HTR-8/SVneo (cell line): ENCODE measurements at regions not wholly inside any gene's neighbourhood (a gene's known extent, or its start where the extent isn't known, plus 50 kb on each side); places are given as distances from the start of the nearest gene placed in this dataset.

Experiments
- DNase-seq: peaks from one replicate; pipeline ENCODE4 v3.0.0; 2011; ENCODE audit warnings: low spot score, mixed read lengths; ENCODE audit not compliant: insufficient read length
- FAIRE-seq: peaks from 2 replicates; lab custom pipeline; 2011; peaks lifted over from hg19 to GRCh38; lab: Jason Lieb, UNC

DNA sequence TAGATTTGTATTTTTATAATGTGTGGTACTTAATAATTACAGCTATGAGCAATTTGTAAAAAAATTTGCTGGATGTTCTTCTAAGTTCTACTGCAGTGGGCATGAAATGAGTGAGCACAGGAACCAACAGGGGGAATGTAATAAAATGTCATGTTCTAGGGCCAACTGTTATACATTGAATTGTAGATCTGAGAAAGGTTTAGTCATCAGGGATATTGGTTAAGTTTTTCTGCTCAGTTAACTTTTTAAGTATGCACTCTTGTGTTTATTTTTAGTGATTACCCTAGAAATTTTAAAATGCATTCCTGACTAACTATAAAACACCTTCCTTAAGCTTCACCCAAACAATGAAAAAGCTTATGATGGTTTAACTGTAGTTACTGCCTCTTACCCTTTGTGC, 101.8 kb downstream of the CAND1 start:
- FAIRE-seq (no peak), DNase-seq (no peak)

DNA sequence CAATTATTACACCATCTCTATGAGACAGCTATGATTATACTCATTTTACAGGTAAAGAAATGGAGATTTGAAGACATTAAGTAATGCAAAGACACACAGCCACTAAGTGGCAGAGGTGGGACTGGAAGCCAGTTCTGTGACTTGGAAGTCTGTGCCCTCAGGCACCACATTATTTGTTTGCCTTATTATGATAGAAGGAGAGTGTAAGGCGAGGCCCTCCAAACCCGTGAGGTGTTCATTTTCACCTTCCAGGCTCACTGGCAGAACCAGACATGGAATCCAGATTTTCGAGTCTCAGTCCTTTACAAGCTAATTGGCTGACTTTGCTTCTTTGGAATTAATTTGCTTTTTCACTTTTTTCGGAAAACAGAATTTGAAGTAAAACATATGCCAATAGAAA, 107.9 kb downstream of the CAND1 start:
- no peak for FAIRE-seq
- no peak for DNase-seq

DNA sequence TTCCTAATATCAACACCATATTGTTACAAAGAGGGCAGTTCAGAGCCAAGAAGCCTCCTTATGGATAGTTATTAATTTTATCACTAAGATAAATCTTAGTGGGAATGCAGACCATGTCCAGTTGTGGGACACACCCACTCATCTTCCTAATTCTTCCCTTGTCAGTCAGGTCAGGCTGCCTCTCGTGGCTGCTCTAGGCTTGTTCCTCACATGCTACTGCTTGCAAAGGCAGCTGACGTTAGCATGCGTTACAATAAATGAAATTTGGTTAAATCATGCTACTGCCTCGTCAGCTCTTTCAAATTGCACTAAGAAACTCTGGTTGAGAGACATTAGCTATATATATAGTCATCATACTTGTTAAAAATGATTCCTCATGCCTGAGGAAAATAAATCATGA, 108.4 kb downstream of the CAND1 start:
- no peak for FAIRE-seq

DNA sequence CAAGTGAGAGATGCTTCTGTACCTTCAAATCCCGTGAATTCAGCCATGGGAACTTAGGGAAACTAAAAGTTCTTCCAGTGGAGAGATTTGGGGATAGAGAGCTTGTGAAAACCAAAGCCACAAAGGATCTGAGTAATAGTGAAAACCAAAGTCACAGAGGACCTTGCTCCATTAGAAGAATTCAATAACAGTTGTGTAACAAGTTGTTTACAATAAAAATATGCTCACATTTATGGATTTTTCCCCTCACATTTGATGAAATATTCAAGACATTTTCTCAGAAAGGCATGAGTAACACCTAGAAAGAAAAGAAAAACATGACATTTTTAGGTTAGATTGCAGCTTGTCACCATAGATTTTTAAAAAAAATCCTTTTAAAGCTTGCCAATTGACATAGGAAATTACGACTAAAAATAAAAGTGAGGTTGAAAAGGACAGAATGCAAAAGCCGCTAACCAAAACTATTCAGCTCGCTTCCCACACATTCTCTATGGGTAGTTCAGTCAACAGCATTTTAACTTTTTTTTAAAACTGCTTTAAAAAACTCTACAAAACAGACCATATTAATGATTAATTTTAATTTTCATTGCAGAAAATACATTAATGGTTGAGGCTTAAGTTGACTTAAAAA, 113.2 kb downstream of the CAND1 start:
- FAIRE-seq (no peak), DNase-seq (no peak)

More for the DNA sequence above, 108.4 kb downstream of the CAND1 start:
- no peak for DNase-seq

DNA sequence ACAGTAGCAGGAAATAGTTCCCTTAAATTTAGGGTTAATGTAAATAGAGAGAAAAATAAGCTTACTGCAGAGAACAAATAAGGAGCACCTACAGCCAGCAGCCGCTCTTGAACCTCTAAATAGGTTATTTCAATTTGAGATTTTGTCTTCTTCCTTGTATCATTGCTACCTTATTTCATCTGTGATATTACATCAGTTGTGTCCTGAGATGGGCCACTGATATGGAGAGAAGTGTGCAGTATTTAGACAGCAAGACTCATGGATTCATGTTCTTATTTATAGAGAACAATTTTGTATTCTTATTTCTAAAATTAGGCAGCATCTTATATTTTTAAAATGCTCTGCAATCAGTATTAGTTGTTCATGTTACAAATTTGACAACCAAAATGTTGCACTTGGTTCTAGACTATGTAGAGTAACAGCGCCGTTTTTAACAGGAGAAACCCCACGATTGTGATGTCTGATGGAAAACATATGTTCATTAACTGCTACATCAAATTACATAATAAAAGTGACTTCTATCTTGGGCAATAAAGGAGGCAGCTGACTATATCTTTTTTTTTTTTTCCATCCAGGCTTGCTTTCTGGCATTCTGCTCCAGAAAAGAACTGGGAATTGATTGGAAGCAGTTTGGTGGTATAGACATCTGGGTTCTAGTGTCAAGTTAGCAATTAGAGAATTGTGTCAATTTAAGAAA, 117.9 kb downstream of the CAND1 start:
- FAIRE-seq: no peak
- DNase-seq: no peak

DNA sequence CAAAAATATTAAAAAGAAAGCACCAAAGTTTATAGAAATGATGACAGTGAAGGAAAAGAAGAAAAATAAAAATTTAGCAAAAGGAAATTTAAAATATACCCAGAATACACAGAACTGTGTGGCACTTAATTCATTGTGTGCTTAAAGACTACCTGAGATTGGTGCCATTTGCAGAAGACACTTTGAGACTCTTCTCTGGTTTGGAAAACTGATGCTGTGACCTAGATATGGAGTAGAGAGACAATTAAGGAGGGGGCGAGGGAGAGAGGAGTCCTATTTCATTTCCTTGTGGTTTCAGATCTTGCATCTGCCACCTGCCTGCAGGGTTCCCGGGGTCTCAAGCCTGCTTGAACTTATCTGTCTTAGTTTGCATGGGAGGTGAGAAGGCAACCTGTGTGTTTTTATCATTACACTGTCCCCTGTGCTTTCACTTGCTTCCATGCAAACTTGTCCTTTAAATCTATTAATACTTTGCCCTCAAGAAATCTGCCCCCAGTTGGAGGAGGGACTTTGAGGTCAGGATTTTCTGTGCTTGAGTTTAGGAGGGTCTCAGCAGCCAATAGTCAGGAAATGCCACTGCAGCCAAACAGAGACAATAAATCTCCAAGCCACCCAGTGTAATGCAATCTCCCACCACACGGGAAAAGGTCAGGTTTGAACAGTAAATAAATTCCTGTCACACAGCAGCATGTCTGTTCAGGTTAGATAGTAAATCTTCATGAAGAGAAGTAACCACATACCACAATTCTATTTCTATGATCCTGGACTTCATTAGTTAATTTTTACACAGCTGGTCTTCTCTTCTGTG, 119.4 kb downstream of the CAND1 start:
- FAIRE-seq: no peak
- DNase-seq: peak; percentile 10

DNA sequence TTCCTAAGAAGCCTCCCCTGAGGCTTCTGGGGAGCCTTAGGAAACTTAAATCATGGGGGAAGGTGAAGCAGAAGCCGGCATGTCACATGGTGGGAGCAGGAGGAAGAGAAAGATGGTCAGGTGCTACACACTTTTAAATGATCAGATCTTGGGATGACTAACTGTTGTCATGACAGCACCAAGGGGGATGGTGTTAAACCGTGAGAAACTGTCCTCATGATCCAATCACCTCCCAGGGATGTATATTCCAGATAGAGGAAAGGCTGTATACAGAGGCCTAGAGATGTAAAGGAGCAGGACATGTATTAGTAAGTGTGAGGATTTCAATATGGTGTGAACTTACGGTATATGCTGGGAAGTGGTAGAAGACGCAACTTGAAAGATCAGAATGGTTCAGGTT, 121.1 kb downstream of the CAND1 start:
- FAIRE-seq (no peak), DNase-seq (no peak)

DNA sequence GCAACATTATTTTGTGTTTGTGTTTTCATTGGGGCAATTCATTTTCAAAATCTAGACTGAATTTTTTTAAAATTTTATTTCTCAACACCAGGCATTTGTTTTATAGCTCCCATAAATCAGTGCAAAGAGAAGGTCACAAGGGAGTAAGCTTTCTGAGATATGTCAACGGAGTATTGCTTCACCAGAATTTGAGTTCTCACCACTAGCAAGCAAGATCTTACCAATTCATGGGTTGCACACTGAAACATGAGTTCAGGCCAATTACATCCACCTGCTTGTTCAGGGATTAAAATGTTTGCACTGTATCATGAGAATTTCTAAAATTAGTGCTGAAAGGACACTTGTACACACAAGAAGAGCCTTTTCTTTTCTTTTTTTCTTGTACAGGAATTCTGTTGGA, 121.9 kb downstream of the CAND1 start:
- no peak for DNase-seq

DNA sequence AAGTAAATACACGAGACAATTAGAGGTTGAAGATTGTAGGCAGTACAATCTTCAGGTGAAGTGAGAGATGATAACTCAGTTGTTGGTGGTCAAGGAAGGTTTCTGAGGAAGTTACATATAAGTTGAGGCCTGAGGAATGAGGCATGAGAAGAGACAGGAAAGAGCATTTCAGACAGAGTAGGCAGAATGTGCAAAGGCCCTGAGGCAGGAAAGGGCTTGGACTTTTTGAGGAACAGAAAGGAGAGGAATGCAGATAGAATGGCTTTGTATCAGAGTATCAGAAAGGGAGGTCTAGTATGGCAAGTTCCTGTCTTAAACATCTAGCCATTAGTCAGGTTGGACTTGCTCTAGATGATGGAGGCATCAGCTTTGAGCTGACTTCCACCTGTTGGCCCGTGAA, 122.5 kb downstream of the CAND1 start:
- no peak for FAIRE-seq
- no peak for DNase-seq

More for the DNA sequence above, 121.9 kb downstream of the CAND1 start:
- FAIRE-seq: no peak

DNA sequence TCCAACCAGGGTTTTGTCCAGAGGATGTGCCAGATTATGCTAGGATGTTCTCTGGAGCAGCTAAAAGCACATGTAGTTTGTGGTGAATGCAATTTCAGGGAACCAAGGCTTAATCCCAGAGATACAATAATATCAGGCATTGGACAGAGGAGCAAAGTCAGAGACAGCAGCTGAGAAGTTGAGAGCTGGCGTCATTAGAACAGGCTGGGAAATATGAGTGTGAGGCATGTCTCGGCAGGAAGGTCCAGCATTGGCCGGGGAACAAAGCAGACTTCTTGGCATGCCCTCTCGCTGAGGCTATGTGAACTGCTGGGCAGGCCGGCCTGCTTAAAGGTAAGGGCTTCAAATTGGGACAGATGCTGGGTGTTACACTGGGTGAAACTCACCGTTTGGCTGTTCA, 125.4 kb downstream of the CAND1 start:
- DNase-seq (no peak), FAIRE-seq (no peak)

DNA sequence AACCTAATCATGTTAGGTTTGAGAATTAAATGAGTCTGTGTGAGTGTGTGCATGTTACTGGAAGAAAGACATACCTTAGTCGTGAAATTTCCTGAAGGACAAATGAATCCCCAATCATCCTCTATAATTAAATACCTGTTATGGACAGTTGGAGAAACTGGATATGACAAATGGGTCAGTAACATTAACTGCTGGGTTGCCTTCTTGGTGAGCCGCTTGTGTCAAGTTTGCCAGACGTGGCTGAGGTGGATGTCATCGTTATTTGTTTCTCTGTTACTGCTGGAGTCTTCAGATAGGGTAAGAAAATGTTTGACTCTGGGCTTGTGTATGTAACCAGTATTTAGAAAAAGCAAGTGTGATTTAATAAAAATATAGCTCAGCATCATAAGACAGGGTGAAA, 131.6 kb downstream of the CAND1 start:
- DNase-seq (no peak), FAIRE-seq (no peak)

DNA sequence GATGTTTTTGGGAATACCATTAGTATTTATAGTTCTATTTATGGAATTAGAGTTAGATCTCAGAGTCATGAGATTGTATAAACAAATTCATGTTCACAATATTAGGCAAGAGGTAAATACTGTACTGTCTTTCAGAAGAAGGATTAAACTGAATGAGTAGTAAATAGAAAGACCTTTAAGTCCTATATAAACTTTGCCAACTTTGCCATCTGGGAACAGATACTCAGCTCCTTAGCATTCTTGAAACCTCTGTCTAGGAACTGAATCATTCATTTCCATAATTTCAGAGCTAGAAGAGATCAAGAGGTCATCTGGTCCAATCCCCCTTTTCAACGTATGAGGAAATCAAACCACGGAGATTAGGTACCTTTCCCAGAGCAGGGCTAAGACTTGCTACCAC, 141.1 kb downstream of the CAND1 start:
- DNase-seq (no peak), FAIRE-seq (no peak)

DNA sequence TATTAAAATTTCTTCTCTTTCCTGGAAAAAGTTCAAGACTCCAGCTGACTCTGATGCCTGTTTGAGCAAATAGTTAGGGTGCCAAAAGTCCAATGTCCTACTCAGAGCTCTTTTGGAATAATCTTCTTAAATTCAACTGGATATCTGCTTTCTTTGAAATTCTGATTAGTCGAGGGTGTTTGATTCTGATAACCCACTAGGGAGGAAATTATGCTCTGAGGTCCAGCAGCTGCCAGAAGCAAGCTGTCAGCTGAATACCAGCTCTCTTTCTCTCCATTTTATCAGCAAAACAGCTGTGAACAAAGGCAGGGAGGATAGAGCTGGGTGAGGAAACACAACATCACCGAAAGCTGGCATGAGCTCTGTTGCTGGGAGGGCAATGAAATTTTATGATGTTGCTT, 141.5 kb downstream of the CAND1 start:
- no peak for FAIRE-seq
- DNase-seq: no peak

DNA sequence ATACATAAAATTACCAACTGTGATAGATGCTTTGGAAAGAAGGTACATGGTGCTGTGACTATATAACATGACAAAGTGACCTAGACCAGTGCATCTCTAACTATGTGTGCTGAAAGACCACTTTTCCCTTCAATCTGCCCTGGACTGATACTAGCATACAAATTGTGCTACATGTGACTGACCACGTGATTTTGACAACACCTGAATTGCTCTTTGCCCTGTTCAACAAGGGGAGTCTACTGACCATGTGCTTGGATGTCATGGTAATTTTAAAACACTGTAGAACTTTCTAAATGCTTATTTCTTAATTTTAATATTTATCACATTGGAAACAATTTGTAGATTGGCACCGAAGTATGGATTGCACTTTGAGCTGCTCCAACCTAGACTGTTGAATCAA, 142.4 kb downstream of the CAND1 start:
- FAIRE-seq: no peak
- no peak for DNase-seq

DNA sequence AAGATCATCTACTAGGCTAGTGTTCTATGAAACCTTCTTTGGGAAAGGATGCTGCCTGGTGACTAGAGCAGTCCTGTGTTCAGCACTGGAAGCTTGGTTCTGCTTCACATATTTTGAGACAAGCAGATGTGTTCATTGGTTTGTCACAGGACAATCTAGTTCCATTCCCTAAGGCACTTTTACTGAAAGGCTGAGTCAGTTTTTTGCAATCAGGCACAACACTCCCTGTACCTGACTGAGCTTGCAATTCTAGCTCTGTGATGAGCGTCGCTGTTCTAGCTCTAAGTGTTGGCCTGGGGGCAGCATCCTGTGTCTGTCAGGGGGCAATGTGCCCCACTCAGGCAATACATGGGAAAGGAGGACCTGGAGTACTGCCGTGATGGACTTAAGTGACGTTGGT, 144.4 kb downstream of the CAND1 start:
- FAIRE-seq (no peak), DNase-seq (no peak)

DNA sequence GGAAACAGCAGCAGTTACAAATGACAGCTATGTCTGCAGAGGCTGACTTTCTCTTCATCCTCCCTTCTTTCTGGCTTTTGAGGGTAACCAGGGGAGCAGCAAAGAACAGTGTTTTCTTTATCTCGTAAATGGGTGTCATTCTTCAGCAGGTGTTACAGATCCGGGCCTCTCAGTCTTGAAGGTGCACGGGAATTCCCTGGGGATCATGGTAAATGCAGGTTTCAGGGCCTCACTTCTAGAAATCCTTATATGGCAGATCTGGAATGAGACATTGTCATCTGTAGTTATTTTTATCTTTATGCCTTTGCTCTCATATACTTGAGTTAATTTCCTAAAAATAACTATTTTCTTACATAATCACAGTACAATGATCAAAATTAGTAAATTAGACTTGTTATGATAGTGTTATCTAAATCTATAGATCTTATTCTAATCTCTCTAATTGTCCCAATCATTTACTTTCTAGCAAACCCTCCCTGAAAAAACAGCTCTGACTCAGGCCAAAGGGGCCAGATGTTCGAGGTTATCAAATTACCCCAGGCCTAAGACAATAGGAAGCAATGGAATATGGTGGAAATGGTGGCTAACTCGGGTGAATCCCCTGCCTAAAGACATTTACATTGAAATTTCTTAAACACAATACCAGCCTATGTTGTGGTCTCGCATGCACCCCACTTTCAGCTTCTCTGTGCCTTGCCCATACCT, 145.0 kb downstream of the CAND1 start:
- DNase-seq (no peak), FAIRE-seq (no peak)

DNA sequence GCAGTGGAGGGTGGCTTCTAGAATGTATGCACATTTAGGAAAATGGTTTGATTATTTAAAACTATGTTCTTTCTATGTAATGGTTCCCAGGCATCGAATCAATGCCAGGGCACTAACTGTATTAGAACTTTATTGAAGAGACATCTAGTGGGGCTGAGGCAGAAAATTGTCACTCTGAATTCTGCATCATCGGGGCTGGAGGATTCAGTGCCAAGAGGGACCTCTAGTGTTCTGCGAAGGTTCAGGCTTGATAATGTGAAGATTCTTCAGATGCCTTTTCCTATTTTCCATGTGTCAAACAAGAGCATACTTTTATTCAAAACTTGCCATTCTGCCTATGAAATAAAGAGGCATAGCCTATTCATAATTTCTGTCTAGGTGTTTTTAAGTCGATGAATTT, 146.3 kb downstream of the CAND1 start:
- DNase-seq (peak; percentile 24), FAIRE-seq (no peak)

DNA sequence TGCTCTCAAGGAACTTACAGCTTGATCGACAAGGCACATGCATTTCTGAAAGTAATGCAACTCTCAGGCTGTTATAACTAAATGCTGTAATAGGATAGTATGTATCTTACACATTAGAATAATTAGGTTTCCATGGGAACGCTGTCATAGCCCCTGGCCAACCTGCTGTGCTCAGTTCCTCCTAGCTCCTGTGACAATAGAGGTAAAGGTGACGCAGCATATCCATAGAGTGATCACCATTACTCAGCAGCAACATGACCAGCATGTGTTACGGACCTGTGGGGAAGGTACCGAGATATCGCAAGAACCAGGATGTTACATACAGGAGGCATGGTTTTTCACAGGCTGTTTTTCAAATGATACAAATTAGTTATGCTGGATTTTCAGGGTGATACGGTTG, 150.7 kb downstream of the CAND1 start:
- FAIRE-seq (no peak), DNase-seq (no peak)

DNA sequence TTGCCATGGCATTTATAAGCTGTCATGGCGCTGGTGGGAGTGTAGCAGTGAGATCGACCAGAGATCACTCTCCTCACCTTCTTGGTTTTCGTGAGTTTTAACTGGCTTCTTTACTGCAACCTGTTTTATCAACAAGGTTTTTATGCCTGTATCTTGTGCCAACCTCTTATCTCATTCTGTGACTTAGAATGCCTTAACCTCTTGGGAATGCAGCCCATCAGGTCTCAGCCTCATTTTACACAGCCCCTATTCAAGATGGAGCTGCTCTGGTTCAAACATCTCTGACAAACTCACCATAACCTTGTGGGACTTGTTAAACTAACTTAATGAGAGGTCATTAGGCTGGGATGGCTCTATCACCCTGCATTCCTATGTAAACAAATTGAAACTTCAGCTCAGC, 151.3 kb downstream of the CAND1 start:
- no peak for DNase-seq
- FAIRE-seq: no peak

DNA sequence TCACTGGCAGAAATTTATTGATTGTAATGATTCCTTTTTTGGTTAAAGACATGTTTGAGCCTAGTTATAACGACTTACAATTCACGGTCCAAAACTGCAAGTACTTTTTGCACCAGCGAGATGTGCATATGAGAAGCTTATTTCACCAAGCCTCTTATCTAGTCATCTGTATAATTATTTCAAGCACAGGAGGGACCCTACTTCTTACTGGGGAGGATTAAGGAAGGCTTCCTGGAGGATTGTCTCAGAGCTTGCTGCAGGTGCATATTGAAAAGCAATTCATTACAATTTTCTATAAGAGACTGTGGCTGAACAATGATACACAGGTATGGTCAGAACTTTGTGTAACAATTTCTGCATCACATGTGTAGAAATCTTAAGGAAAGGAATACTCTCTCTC, 152.9 kb downstream of the CAND1 start:
- no peak for DNase-seq
- no peak for FAIRE-seq

DNA sequence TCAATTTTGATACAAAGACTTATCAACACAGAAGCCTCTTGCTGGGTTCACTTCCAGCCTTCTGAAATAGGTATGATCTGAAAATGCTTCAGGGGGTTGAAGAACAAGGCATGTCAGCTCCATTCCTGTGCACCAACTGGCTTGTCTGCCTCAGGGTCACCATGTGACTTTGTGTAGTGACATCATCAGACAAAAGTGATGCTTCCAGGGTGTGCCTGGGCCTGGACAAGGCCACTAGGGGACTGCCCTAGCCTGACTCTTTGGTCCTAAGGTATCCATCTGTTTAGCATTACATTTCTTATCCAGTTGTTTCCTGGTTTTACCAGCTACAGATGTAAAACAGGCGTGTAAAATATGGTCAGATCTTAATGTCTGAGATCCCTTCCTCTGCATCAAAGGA, 155.6 kb downstream of the CAND1 start:
- FAIRE-seq (peak; percentile 40), DNase-seq (no peak)
